ENCODE measurements at regions not wholly inside any gene's neighbourhood (a gene's known extent, or its start where the extent isn't known, plus 50 kb on each side); places are given as distances from the start of the nearest gene placed in this dataset.
"Not testable (repeated sequence)": the region's sequence is repeated elsewhere in the genome, so short reads cannot be mapped to it uniquely, and the experiment has no call there.

DNA sequence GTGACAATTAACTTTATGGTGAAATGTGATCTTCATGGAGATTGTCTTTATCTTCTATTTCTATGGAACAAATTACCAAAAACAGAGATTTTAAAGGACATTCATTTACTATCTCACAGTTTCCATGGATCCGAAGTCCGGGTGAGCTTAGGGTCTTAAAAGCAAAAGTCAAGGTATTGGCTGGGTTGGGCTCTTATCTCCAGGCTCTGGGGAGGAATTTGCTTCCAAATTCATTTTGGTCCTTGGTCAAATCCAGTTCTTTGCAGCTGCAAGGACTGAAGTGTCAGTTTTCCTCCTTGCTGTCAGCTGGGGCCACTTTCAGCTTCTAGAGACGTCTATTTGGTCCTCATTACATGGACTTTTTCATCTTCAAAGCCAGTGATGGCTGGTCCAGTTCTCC is 395.8 kb upstream of the MAF start:
- FAIRE-seq, result no peak

DNA sequence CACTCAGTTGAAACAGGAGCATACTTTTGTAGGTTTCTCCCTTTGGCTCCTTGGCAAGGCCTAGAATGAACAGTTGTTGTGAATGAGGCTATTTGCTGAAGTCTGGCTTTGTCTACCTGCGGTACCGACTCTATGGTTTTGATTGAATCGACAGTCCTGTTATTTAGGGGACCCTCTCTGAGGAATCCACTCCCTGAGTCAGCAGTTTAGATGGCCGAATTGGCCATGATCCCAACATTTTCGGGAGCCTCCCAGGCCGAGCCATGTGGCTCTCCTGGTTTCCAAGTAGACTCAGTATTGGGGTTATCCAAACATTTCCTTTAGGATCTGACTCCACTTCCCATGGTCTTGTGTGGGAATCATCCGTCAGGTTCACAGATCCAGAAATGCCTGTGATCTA is 394.8 kb upstream of the MAF start:
- no peak for FAIRE-seq

DNA sequence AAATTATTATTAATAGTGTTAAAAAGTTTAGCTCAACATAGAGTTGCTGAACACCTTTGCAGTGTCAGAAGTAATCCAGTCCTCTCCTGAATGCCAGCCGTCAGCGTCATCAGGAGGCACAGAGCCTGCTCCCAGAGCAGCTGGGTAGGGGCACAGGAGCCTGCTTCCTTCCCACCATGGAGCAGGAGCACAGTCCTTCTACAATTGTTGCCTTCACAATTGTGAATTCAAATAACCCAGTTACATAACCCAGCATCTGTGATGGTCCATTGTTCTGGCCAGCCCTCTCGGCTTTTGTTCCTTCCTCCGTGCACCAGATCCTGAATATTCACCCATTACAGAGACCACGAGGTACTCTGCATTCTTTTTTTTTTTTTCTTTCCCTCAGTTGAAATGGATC is 393.9 kb upstream of the MAF start:
- no peak for FAIRE-seq

DNA sequence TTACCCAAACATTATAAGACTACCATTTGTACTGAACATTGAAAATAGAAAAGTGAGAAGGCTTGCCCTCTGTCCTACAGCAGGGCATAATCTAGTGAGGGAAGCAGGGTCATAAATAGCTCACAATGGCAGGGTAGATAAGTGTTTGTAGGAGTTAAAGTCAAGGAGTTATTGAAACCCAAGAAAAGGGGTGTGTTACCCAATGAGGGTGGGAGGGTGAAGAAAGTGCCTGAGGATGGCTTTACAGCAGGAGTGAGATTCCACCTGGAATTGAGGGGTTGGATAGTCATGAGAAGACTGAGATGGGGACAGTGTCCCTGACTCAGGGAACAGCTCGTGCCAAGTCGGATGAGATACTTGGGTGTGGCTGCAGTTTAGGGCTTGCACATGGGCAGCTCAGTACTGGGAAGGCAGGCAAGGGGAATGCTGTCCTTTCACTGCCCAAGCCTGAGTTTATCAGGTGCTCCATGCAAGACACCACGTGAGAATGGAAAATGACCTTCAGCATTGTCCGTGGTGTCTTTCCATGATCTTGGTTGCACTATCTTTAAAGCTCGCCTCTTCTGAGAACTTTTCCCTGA is 393.2 kb upstream of the MAF start:
- no peak for FAIRE-seq

DNA sequence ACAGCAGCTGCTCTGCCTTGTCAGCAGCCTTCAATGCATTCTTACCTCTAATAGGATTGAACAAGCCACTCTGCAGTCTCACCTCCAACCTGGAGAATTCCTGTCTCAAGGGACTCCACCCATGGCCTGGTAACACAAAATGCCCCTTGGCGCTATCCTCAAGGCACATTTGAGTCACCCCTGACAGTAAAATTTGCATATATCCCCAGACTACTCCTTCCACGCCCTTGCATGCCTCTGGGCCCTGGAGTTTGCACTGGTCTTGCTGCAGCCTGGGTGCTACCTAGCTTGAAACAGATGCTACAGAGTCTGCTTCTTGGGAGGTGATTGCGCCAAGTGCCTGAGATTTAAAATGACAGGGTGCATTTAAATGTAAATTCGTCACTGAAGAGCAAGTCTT is 391.4 kb upstream of the MAF start:
- FAIRE-seq, result no peak

DNA sequence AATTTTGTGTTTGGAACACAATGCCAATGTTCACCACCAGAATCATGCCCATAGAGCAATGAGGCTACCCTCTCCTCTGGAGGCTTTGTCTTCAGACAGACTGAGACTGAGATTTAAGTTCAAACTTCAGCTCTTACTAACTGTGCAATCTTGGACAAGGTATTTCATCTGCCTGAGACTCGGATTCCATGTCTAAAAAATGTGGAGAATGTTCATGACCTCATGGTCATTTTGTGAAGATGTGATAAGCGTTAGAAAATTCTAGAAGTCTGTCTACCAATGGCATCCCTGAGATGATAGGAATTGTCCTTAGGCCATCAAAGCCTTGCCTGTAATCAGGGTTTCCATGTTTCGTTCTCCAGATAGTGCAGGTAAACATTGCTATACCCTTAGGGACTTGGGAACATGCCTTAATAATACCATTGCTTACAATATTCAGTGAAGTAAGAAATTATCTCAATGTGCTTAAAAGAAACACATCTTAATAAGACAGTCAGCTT is 388.2 kb upstream of the MAF start:
- FAIRE-seq, result no peak

DNA sequence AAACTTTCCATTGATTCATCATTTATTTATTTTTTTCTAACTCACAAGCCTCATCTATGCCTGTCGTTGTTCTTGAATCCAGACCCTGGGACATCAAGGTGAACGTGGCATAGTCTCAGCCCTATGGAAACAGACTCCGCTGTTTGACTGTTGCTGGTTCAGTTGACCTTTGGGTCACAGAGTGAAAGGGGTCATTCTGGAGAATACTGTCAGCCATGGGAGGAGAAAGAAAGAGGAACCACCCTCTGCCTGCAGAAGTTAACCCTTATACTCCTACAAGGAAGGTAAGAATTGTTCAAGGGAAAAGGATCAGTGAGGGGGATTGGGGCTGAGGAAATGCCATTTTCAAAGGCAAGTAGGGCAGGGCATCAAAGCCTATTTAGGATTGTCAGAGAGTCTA is 387.6 kb upstream of the MAF start:
- FAIRE-seq, result no peak

DNA sequence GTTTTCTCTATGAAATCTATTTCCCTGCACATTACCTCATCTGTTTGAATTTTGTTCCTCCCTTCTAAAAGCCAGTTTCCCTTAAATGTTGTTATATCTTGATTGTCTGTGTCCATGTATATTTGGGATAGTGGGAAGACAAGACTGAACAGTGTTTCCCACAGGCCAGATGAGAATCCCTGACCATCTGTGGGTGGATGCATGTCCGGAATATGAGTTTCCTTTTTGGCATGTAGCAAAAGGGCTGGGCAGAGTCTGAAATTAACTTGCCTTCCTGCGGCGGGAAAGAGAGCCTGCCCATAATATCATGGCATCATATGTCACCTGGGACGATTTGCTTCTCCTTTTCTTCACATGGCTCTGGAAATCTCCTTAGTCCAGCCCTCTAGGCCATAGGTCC is 385.8 kb upstream of the MAF start:
- FAIRE-seq, result no peak

DNA sequence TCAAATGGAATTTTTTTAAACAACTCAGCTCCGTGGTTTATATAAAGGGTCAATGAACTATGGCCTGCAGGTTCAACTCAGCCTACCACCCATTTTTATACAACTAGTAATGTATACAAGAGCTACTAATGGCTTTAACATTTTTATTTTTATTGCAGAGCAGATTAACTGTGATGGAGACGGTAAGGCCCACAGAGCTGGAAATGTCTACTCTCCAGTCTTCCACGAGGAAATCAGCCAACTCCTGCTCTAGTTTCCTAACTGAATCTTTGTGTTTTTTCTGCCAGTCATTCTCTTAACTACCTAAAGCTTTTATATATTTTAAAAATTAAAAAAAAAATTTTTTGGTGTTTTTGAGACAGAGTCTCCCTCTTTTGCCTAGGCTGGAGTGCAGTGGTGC is 385.1 kb upstream of the MAF start:
- no peak for FAIRE-seq

DNA sequence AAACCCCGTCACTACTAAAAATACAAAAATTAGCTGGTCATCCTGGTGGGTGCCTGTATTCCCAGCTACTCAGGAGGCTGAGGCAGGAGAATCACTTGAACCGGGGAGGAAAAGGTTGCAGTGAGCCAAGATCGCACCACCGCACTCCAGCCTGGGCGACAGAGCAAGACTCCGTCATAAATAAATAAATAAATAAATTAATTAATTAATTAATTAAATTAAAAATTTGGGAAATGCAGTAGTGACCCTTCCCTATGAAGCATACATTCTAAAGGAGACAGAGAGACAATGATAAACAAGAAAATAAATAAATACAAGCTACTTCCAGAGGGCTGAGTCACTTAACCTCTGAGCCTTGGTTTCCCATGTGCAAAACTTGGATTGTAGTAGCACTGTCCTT is 383.6 kb upstream of the MAF start:
- FAIRE-seq, result not testable (repeated sequence)

DNA sequence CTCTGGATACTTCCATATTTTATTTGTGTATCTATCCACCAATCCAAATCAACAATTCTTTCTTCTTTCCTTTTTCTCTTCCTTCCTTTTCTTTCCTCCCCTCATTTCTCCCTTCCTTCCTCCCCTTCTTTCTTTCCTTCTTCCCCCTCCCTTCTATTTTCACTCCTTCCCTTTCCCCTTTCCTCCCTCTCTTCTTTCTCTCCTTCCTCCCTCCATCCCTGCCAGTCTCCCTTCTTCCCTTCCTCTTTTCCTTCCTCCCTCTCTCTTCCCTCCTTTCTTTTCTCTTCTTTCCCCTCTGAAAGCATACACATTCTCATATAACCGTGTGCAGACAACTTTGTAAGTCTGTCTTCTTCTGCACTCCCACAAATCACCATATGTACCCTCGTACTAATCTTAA is 382.3 kb upstream of the MAF start:
- FAIRE-seq, result no peak

DNA sequence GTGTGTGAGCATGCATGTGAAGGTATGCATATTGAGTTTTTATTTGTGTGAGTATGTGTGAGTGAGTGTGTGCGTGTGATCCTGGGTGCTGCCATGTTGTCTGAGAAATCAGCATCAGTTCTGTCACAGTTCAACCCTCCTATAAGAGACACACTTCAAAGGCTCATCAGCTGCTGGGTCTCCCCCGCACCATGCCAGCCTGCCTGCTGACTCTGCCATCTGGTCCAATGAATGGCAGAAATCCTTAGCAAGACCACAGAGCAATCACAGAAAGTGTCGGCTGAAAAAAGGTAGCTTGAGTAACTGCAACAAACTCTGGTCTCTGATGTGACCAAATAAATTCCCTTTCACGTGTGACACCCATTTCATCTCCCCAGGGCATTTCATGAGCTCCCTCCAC is 381.8 kb upstream of the MAF start:
- FAIRE-seq, result no peak

DNA sequence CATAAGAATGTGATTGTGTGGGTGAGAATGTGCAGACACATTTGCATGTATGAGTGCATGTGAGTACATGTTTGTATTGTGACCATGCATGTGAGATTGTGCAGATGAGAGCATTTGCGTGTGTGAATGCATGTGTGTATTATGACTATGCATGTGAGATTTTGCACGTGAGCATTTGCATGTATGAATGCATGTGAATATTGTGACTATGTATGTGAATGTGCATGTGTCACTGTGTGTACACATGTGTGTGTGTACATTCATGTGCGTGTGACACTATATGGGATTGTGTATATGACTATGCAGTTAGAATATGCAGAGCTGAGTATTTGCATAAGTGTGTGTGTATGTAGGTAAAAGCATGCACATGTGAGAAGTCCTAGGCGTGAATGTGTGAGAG is 381.3 kb upstream of the MAF start:
- no peak for FAIRE-seq

DNA sequence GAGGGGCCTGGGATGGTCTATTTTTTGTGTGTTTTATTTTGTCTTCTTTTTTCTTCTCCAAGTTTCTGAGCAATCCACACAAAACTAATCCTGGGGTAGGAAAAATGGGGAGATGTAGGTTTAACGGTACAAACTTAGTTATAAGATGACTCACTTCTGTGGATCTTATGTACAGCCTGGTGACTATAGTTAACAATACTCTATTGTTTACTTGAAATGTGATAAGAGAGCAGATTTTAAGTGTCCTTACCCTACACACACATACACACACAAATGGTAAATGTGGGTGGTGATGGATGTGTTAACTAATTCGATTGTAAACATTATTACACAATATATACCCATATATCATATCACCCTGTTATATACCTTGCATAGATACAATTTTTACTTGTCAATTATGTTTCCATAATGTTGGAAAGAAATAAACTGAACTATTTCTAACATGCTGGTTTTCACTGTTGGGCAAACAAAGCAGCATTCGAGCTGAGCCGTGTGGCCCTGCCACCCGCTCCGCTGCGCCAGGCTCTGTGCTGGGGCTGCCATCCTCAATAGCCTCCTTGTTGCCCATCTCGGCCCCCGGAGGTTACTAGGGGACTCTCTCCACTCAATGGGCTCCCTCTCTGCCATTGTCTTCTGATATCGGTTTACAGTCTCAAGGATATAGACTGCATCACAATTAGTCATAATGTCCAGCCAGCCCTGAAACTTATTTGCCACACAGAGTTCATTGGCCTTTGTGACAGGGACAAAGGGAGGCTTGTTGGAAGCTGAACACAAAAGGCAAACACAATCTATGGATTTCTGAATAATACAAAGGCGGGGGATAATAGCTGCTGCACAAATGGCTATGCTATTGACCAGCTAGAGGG is 380.3 kb upstream of the MAF start:
- FAIRE-seq, result no peak

DNA sequence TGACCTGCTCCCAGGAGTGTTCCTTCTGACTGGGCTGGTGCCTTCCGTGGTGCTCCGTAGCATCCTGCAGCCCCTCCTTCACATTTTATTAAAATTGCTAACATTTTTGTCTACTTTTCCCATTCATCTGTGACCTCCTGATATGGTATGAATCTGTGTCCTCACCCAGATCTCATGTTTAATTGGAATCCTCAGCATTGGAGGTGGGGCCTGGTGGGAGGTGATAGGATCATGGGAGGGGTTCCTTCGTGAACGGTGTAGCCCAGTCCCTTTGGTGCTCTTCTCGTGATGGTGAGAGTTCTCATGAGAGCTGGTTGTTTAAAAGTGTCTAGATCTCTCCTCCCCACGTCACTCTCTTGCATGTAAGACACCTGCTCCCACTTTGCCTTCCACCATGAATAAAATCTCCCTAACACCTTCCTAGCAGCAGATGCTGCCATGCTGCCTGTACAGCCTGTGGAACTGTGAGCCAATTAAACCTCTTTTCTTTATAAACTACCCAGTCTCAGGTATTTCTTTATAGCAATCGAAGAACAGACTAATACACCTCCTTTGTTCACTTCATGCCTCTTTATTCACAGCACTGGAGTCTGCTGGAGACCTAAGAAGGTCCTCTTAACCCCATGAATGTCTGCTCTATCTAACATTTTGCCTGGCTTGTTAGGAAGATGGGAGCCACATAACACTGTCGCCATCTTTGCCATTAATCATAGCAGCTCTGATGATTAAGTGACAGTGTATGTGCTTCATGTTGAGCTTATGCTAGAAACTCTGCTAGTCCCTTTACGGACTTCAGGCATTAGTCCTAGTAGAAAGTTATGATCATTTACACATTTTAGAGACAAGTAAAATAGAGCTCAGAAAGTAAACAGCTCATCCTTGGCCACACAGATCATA is 377.7 kb upstream of the MAF start:
- FAIRE-seq, result no peak

DNA sequence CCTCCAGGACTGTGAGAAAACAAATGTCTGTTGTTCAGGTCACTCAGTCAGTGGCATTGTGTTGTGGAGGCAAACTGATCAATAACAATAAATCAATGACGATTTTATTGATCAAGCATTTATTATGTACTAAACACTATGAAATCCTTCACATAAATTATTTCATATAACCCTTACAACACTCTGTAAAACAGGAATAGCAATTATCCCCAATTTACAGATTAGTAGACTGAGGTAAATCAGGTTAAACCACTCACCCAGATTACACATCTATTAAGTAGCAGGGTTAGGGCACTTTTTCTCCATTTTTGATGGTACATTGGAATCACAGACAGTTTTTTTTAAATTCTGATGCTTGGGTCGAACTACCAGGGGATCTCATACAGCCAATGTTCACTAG is 372.8 kb upstream of the MAF start:
- FAIRE-seq, result no peak

DNA sequence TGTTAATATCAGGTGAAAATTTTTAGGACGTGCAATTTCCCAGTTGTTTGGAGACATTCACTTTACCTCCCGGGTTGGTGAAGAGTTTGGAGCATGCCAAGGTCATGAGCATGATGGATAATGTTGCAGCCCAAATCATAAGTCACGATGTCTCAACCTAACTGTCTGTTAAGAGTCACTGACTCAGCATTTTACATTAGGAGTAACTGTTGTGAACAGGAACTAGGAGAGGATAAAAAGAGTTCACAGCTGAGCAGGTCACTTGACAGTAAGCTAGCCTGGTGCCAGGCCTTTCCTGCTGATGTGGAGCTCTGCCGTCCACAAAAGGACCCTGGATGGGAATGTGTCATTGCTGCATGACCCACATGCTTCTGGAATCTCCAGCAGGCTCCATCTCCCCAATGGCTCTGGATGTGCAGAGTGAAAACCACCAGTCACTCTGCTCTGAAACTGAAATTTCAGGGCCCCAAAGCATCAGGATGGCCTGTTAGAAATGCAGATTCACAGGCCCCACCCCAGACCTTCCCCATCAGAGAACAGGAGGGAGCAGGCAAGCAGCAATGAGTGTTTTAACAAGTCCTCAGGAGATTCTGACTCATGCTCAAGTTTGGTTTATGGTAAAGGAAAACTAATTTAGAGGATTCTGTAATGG is 371.6 kb upstream of the MAF start:
- no peak for FAIRE-seq

DNA sequence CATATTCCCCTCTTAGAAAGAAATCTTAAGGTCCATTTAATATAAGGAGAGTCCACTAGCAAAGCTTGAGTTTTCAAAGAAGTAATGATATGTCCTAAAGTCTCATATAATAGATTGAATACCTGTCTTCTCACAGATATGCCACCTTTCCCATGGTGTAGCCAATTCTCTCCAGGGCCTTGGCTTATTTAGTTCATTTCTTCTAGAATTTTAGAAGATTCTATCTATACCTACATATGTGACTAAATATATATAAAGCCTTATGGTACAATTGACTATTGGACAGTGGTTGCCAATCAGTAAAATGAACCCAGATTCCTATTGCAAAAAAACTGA is 370.7 kb upstream of the MAF start:
- no peak for FAIRE-seq

DNA sequence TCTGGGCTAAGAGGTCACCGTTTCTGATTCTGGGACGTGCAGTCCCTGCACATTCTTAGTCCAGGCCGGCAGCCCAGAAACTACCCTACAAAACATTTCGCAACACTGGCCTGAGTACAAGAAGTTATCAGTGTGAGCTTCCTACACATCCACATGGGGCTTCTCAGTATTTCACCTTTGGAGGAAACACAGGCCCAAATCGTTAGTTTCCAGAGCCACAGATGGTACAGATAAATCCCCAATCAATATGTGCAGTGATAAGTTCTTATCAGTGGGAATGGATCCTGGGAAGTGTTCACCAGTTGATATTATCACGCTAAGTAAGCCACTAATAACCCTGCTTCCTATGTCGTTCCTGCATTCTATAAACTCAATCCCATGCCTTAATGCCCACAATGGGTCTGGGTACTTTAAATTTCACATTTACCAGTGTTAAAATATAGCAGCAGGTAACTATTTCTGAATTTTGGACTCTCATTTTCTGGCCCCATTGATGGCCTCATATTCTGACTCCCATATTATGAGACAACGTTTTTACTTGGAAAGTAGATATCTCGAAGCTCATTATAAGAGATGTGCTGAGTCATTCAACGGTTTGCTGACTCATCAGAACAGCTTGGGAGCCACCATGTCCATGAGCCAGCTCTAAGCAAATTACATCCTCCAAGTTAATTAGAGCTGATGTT is 370.2 kb upstream of the MAF start:
- no peak for FAIRE-seq

DNA sequence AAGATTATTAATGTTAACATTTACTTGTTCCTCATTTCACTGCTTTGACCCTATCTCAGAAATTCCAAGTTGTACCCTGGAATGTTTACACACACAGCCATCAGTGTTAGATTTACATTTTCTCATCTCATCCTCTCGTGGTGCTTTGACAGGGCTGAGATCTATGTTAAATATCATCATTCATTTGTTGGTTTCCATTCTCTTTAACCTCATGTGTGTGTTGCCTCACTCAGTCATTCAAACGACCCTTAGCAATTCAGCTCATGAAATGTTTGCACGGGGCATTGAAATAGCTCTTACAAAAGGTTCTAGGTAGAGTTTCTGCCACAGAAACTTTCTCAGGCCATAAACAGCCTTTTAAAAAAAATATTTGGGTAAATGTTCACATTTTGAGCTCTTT is 369.6 kb upstream of the MAF start:
- FAIRE-seq, result no peak

DNA sequence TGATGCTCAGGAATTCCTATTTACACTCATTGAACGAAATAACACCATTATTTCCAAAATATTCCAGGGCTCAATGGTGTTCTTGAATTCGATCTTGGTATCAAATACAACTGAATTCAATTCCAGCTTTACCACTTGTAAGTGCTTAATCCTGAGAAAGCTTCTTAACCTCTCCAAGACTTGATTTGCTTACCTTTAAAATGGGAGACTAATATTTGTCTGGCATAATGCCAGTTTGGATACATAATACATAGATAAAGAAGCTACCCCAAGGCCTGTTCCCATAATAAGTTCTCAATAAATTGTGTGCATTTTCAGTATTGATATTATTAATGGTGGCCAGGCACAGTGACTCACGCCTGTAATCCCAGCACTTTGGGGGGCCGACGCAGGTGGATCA is 368.9 kb upstream of the MAF start:
- FAIRE-seq, result no peak

DNA sequence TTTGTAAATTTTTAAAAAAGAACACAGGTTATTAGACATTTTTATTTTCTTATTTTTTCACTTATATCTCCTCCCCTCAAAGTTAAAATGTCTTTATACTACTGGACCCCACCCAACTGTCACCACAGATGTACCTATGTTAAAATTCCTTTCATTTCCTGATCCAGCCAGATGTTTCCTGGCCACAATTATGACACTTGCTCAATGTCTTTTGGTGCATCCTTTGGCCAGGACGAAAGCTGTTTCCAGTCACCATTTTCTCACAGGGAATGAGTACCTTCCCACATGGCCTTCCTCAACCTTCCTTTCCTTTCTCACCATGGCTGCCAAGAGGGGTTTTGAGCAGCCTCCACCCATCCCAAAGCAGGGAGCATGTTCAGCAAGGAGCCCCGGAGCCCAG is 365.7 kb upstream of the MAF start:
- FAIRE-seq, result no peak

DNA sequence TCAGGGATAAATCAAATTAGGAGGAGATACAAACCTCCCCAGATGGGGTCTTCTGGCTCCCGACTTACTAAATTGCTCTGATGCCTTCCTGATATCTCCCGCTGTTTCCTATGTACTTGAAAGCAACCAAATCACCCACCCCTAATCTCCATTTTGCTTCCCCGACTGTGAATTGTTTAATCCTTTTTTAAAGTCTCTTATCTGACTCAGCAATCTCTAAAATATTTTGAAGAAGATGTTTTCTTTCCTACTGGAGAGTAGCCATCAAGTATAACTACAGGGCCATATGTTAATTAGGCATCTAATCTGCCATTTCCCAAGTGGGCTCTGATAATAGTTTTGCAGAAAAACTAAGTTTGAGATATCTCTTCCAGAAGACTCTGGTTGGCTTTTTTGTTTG is 365.2 kb upstream of the MAF start:
- no peak for FAIRE-seq
